ENCODE measurements at regions not wholly inside any gene's neighbourhood (a gene's known extent, or its start where the extent isn't known, plus 50 kb on each side); places are given as distances from the start of the nearest gene placed in this dataset.

GRCh38 chr10:130407052-130407451 is 270.9 kb downstream of the GLRX3 start:
- no peak for DNase-seq

GRCh38 chr10:130409331-130409730 is 273.1 kb downstream of the GLRX3 start:
- no peak for DNase-seq

GRCh38 chr10:130409931-130410330 is 273.7 kb downstream of the GLRX3 start:
- no peak for DNase-seq

GRCh38 chr10:130411496-130412085 is 275.4 kb downstream of the GLRX3 start:
- DNase-seq: no peak

- DNase-seq: no peak
These were observed 276.1 kb downstream of the GLRX3 start for GRCh38 chr10:130412317-130412716.

- DNase-seq: no peak
These were observed 280.4 kb downstream of the GLRX3 start for GRCh38 chr10:130416334-130417150.

GRCh38 chr10:130418731-130419130 is 282.5 kb downstream of the GLRX3 start:
- no peak for DNase-seq

GRCh38 chr10:130421909-130422308 is 285.7 kb downstream of the GLRX3 start:
- DNase-seq: no peak

GRCh38 chr10:130422366-130423324 is 286.5 kb downstream of the GLRX3 start:
- DNase-seq: no peak

GRCh38 chr10:130423455-130424305 is 287.5 kb downstream of the GLRX3 start:
- DNase-seq: no peak

- no peak for DNase-seq
These were observed 288.2 kb downstream of the GLRX3 start for GRCh38 chr10:130424418-130424817.

- no peak for DNase-seq
These were observed 289.0 kb downstream of the GLRX3 start for GRCh38 chr10:130425169-130425568.

- no peak for DNase-seq
These were observed 289.8 kb downstream of the GLRX3 start for GRCh38 chr10:130425881-130426435.

GRCh38 chr10:130427216-130427722 is 291.1 kb downstream of the GLRX3 start:
- no peak for DNase-seq

GRCh38 chr10:130428936-130429335 is 292.7 kb downstream of the GLRX3 start:
- no peak for DNase-seq

GRCh38 chr10:130429809-130430208 is 293.6 kb downstream of the GLRX3 start:
- no peak for DNase-seq

- no peak for DNase-seq
These were observed 294.1 kb downstream of the GLRX3 start for GRCh38 chr10:130430291-130430690.

GRCh38 chr10:130430852-130431704 is 294.9 kb downstream of the GLRX3 start:
- no peak for DNase-seq

GRCh38 chr10:130432271-130432670 is 296.1 kb downstream of the GLRX3 start:
- DNase-seq: no peak

GRCh38 chr10:130432850-130433249 is 296.7 kb downstream of the GLRX3 start:
- DNase-seq: no peak
